MCF 10A (cell line): ENCODE measurements at regions not wholly inside any gene's neighbourhood (a gene's known extent, or its start where the extent isn't known, plus 50 kb on each side); places are given as distances from the start of the nearest gene placed in this dataset.
A peak's percentile ranks its signal among the peaks of the same experiment; 100 is the strongest.

Experiments used
- BruUV-seq: library from RNA; stranded (reverse); fragments of 400-500 nt; replicated peaks from 2 replicates; lab custom pipeline; 2021; lab: Mats Ljungman, UMichigan
- CTCF ChIA-PET: fragments of 300-600 bp; sonication (Branson Sonifier 250); formaldehyde crosslinking; extraction: SDS; loops from one replicate; lab custom pipeline; 2021; ENCODE audit warnings: antibody characterized with exemption, inconsistent platforms; lab: Yijun Ruan, JAX
- POLR2A ChIA-PET: fragments of 300-600, 350-650 bp; sonication (Branson Sonifier 250); formaldehyde crosslinking; extraction: SDS; loops from one replicate; lab custom pipeline; 2020; ENCODE audit warnings: antibody characterized with exemption, inconsistent platforms; lab: Yijun Ruan, JAX
- DNase-seq: peaks from one replicate; pipeline ENCODE4 v3.0.0-alpha.2; 2018; ENCODE audit not compliant: unreplicated experiment
- H3K27ac Mint-ChIP-seq: one replicate; pipeline ENCODE4 v1.8.0; 2022; ENCODE audit warnings: mild to moderate bottlenecking, low read depth, mixed read lengths; ENCODE audit not compliant: unreplicated experiment
- H3K27me3 Mint-ChIP-seq: one replicate; pipeline ENCODE4 v1.8.0; 2022; ENCODE audit warnings: mixed read lengths; ENCODE audit not compliant: insufficient read depth, unreplicated experiment
- H3K36me3 Mint-ChIP-seq: one replicate; pipeline ENCODE4 v1.8.0; 2022; ENCODE audit warnings: mild to moderate bottlenecking, moderate library complexity, mixed read lengths; ENCODE audit not compliant: insufficient read depth, unreplicated experiment
- H3K4me1 Mint-ChIP-seq: one replicate; pipeline ENCODE4 v1.8.0; 2022; ENCODE audit warnings: mixed read lengths; ENCODE audit not compliant: insufficient read depth, unreplicated experiment
- H3K4me3 Mint-ChIP-seq: one replicate; pipeline ENCODE4 v1.8.0; 2022; ENCODE audit warnings: mild to moderate bottlenecking, moderate library complexity, mixed read lengths; ENCODE audit not compliant: unreplicated experiment
- H3K9me3 Mint-ChIP-seq: one replicate; pipeline ENCODE4 v1.8.0; 2022; ENCODE audit warnings: mixed read lengths; ENCODE audit not compliant: unreplicated experiment
- CTCF ChIP-seq: fragments of 200-600 bp; IDR thresholded peaks from one replicate; pipeline ENCODE4 v1.8.0; 2022; ENCODE audit warnings: antibody characterized with exemption, mild to moderate bottlenecking; ENCODE audit not compliant: unreplicated experiment
- intact Hi-C: fragments of 100-400 bp; cut with micrococcal nuclease; formaldehyde crosslinking; loops from 2 replicates; pipeline ENCODE4 v1.14.1; 2022

GRCh38 chr1:175881246-175881976 is 138.0 kb upstream of the TNR start:
- H3K36me3 Mint-ChIP-seq, result no peaks in the 10 kb centered on the region
- no peak for TF ChIP-seq CTCF
- no peaks in the 10 kb centered on the region for H3K9me3 Mint-ChIP-seq
- H3K4me3 Mint-ChIP-seq, result no peak overlapping the region
- no peaks in the 10 kb centered on the region for H3K27me3 Mint-ChIP-seq
- H3K4me1 Mint-ChIP-seq, result no peaks in the 10 kb centered on the region
- BruUV-seq, result no TSS peak
- ChIA-PET POLR2A (no interaction called here), CTCF (no interaction called here)
- no peak for DNase-seq
- intact Hi-C loops, result no loop called here
- no peak overlapping the region for H3K27ac Mint-ChIP-seq

- POLR2A ChIA-PET, result no interaction called here
- no TSS peak for BruUV-seq
- H3K4me1 Mint-ChIP-seq, result no peaks in the 10 kb centered on the region
- intact Hi-C loops, result no loop called here
- H3K27me3 Mint-ChIP-seq, result no peaks in the 10 kb centered on the region
- no peak for TF ChIP-seq CTCF
- no peaks in the 10 kb centered on the region for H3K9me3 Mint-ChIP-seq
- H3K4me3 Mint-ChIP-seq, result no peak overlapping the region
- DNase-seq, result no peak
- CTCF ChIA-PET, result interaction anchor here (1.0 to 1.9 kb wide), 5 partner anchors 9 to 18 kb away, joined by 3 to 7 read pairs (median 5); no protein-coding TSS in a partner anchor
- no peaks in the 10 kb centered on the region for H3K36me3 Mint-ChIP-seq
- H3K27ac Mint-ChIP-seq, result no peak overlapping the region
Measured at GRCh38 chr1:175878775-175879174, 135.4 kb upstream of the TNR start.

- Mint-ChIP-seq H3K27ac (no peak overlapping the region), H3K27me3 (no peaks in the 10 kb centered on the region)
- POLR2A ChIA-PET, result interaction anchor here (0.5 kb wide), 1 partner anchor 243 kb away, joined by 4 read pairs; no protein-coding TSS in a partner anchor
Measured at GRCh38 chr1:175877939-175878737, 134.7 kb upstream of the TNR start.

More at GRCh38 chr1:175877939-175878737, 134.7 kb upstream of the TNR start:
- intact Hi-C loops, result no loop called here
- TF ChIP-seq CTCF, result no peak
- no peak overlapping the region for H3K4me3 Mint-ChIP-seq
- CTCF ChIA-PET, result interaction anchor here (1.0 to 1.9 kb wide), 5 partner anchors 8 to 18 kb away, joined by 3 to 12 read pairs (median 5); no protein-coding TSS in a partner anchor
- no peaks in the 10 kb centered on the region for H3K4me1 Mint-ChIP-seq
- H3K9me3 Mint-ChIP-seq, result no peaks in the 10 kb centered on the region
- no peaks in the 10 kb centered on the region for H3K36me3 Mint-ChIP-seq
- no TSS peak for BruUV-seq
- DNase-seq, result peak; percentile 18
